HepG2 (cell line): ENCODE measurements at regions not wholly inside any gene's neighbourhood (a gene's known extent, or its start where the extent isn't known, plus 50 kb on each side); places are given as distances from the start of the nearest gene placed in this dataset.

Experiments used
- BORCS8-MEF2B ChIP-seq: sonication (generic); formaldehyde crosslinking; IDR thresholded peaks from 2 replicates; pipeline ENCODE4 v1.8.0; 2022; ENCODE audit warnings: mild to moderate bottlenecking, missing genetic modification reagents
- FOXA1 ChIP-seq, 2 experiments: fragments of 450-650 bp in 1 of 2; sonication (generic) in 1 of 2; formaldehyde crosslinking in 1 of 2; IDR thresholded peaks; 2 replicates each; pipeline versions ENCODE4 v1.4.0 to v1.6.1; 2016 to 2020; ENCODE audit warnings: missing genetic modification reagents in 1 of 2
- FOXA3 ChIP-seq: IDR thresholded peaks from 2 replicates; pipeline ENCODE4 v1.6.1; 2016; ENCODE audit warnings: missing genetic modification reagents, missing compliant biosample characterization
- FOXK1 ChIP-seq: sonication (generic); formaldehyde crosslinking; IDR thresholded peaks from 2 replicates; pipeline ENCODE4 v1.4.0; 2020; ENCODE audit warnings: low read depth, missing genetic modification reagents, borderline replicate concordance
- GFI1 ChIP-seq: sonication (generic); formaldehyde crosslinking; IDR thresholded peaks from 2 replicates; pipeline ENCODE4 v1.5.0; 2020; ENCODE audit warnings: missing genetic modification reagents, mild to moderate bottlenecking, borderline replicate concordance
- KLF15 ChIP-seq: sonication (generic); formaldehyde crosslinking; IDR thresholded peaks from 2 replicates; pipeline ENCODE4 v1.8.1; 2023; ENCODE audit warnings: borderline replicate concordance, mild to moderate bottlenecking, inconsistent platforms, missing genetic modification reagents, mixed read lengths
- KMT2B ChIP-seq: IDR thresholded peaks from 2 replicates; pipeline ENCODE4 v1.6.1; 2016; ENCODE audit warnings: missing genetic modification reagents, missing compliant biosample characterization
- NFAT5 ChIP-seq: sonication (generic); formaldehyde crosslinking; IDR thresholded peaks from 2 replicates; pipeline ENCODE4 v1.4.0; 2020; ENCODE audit warnings: missing genetic modification reagents
- NONO ChIP-seq, 2 experiments: fragments of 450-650 bp in 1 of 2; sonication (generic) in 1 of 2; formaldehyde crosslinking in 1 of 2; IDR thresholded peaks in 1 of 2; conservative IDR thresholded peaks in 1 of 2; 2 replicates each; pipeline versions ENCODE4 v1.6.1 to v1.8.0; 2017 to 2022; ENCODE audit warnings: mild to moderate bottlenecking in 1 of 2, missing genetic modification reagents in 1 of 2, moderate library complexity in 1 of 2
- RAD21 ChIP-seq: fragments of 450-650 bp; formaldehyde crosslinking; IDR thresholded peaks from 2 replicates; pipeline ENCODE4 v1.5.0; 2020; ENCODE audit warnings: mild to moderate bottlenecking
- SAP130 ChIP-seq: IDR thresholded peaks from 2 replicates; pipeline ENCODE4 v1.6.1; 2016; ENCODE audit warnings: low read depth
- TIGD3 ChIP-seq: sonication (generic); formaldehyde crosslinking; IDR thresholded peaks from 2 replicates; pipeline ENCODE4 v1.5.1; 2020; ENCODE audit warnings: mild to moderate bottlenecking, missing genetic modification reagents, borderline replicate concordance
- ZBTB8A ChIP-seq: sonication (generic); formaldehyde crosslinking; IDR thresholded peaks from 2 replicates; pipeline ENCODE4 v1.4.0; 2020; ENCODE audit warnings: mild to moderate bottlenecking, low read depth, missing genetic modification reagents, borderline replicate concordance
- ZNF3 ChIP-seq: IDR thresholded peaks from 2 replicates; pipeline ENCODE4 v1.7.0; 2017; ENCODE audit warnings: inconsistent platforms
- ZNF34 ChIP-seq: sonication (generic); formaldehyde crosslinking; IDR thresholded peaks from 2 replicates; pipeline ENCODE4 v1.4.0; 2020; ENCODE audit warnings: mild to moderate bottlenecking, missing genetic modification reagents, borderline replicate concordance
- ZNF644 ChIP-seq: IDR thresholded peaks from 2 replicates; pipeline ENCODE4 v1.6.1; 2016; ENCODE audit warnings: low read depth
- ZNF687 ChIP-seq: sonication (generic); formaldehyde crosslinking; IDR thresholded peaks from 2 replicates; pipeline ENCODE4 v1.5.1; 2020; ENCODE audit warnings: mild to moderate bottlenecking, missing genetic modification reagents, moderate library complexity

- TF ChIP-seq ZNF687 (CRISPR knock-in tag) (peak; percentile 38; the same call in 1 of the 2 replicates), GFI1 (no peak), ZBTB8A (CRISPR knock-in tag) (no peak), FOXA3 (CRISPR knock-in tag) (peak; percentile 88), FOXA1 (IDR thresholded peaks at IDR 0.05) (no peak), FOXA1 (CRISPR knock-in tag; IDR thresholded peaks at IDR 0.05) (peak; percentile 94), NFAT5 (0 out of 2 replicates have a peak, but pooled peaks have one; percentile 8), KLF15 (no peak), BORCS8-MEF2B (CRISPR knock-in tag) (peak; percentile 78; the same call in 1 of the 2 replicates), NONO (IDR thresholded peaks at IDR 0.05) (no peak), NONO (CRISPR knock-in tag; conservative IDR thresholded peaks at IDR 0.05) (peak; percentile 71; the same call in 1 of the 2 replicates), RAD21 (CRISPR knock-in tag) (no peak), KMT2B (CRISPR knock-in tag) (no peak), FOXK1 (peak; percentile 50; the same call in 1 of the 2 replicates), TIGD3 (no peak), SAP130 (CRISPR knock-in tag) (peak; percentile 58), ZNF34 (CRISPR knock-in tag) (no peak), ZNF3 (no peak), ZNF644 (0 out of 2 replicates have a peak, but pooled peaks have one; percentile 36)
These were observed 76.9 kb upstream of the NEURL1B start (continued) for GRCh38 chr5:172564188-172564587.
